Heart left ventricle (tissue), 16 donors: ENCODE measurements at regions not wholly inside any gene's neighbourhood (a gene's known extent, or its start where the extent isn't known, plus 50 kb on each side); places are given as distances from the start of the nearest gene placed in this dataset.

Experiments
- ATAC-seq, 4 donors: fragments of 200-7000 bp; cut with Tn5 transposase; one replicate each; pipeline ENCODE4 v1.9.1; 2020 to 2022; ENCODE audit warnings: moderate library complexity in 4 of 4, mild to moderate bottlenecking in 3 of 4, moderate number of reproducible peaks in 1 of 4
- DNase-seq, 5 donors: peaks; one replicate each; pipeline ENCODE4 v3.0.0-alpha.2; 2020
- H3K27ac ChIP-seq, 12 donors: fragments of 200-600 bp; sonication (generic) in 4 of 12; one replicate each; pipeline versions ENCODE4 v1.5.0 to v1.8.0; 2016 to 2022; ENCODE audit warnings: mild to moderate bottlenecking in 2 of 12
- H3K27me3 ChIP-seq, 9 donors: fragments of 200-600 bp; sonication (generic) in 2 of 9; one replicate each; pipeline versions ENCODE4 v1.5.1 to v1.8.0; 2016 to 2022; ENCODE audit warnings: mild to moderate bottlenecking in 3 of 9
- H3K36me3 ChIP-seq, 9 donors: fragments of 200-600 bp; sonication (generic) in 2 of 9; one replicate each; pipeline versions ENCODE4 v1.5.0 to v1.8.0; 2018 to 2022; ENCODE audit warnings: mild to moderate bottlenecking in 2 of 9
- H3K4me1 ChIP-seq, 12 donors: fragments of 200-600 bp; sonication (generic) in 4 of 12; one replicate each; pipeline versions ENCODE4 v1.5.0 to v1.8.0; 2016 to 2022; ENCODE audit warnings: mild to moderate bottlenecking in 3 of 12
- H3K4me3 ChIP-seq, 12 donors: fragments of 200-600 bp; sonication (generic) in 4 of 12; one replicate each; pipeline versions ENCODE4 v1.5.0 to v1.8.0; 2017 to 2022; ENCODE audit warnings: mild to moderate bottlenecking in 9 of 12, moderate library complexity in 4 of 12
- H3K9me3 ChIP-seq, 12 donors: fragments of 200-600 bp; sonication (generic) in 4 of 12; one replicate each; pipeline versions ENCODE4 v1.5.0 to v1.8.0; 2016 to 2022; ENCODE audit warnings: mild to moderate bottlenecking in 1 of 12
- POLR2A ChIP-seq, 2 donors: fragments of 450-650 bp; IDR thresholded peaks; one replicate each; pipeline ENCODE4 v1.6.1; 2017; ENCODE audit warnings: antibody characterized with exemption in 2 of 2, mild to moderate bottlenecking in 2 of 2, moderate library complexity in 2 of 2
- WGBS, 4 donors: extraction: QIAGEN DNeasy Blood & Tissue Kit in 2 of 4; methylation state at CpG; one replicate each; pipeline versions ENCODE4 v1.1.5 to v1.1.7; 2013 to 2018; 5-methylcytosine and 5-hydroxymethylcytosine counted together
- intact Hi-C, 10 donors: fragments of 100-400 bp; cut with DNase I; formaldehyde crosslinking; loops; one replicate each; pipeline versions ENCODE4 v1.11.1 to v1.14.2; 2022
- TF ChIP-seq, protein P1 (sequence below), 12 donors: fragments of 200-600 bp; sonication (generic) in 4 of 12; IDR thresholded peaks; one replicate each; pipeline versions ENCODE4 v1.5.0 to v1.8.0; 2018 to 2022; ENCODE audit warnings: antibody characterized with exemption in 12 of 12, mild to moderate bottlenecking in 5 of 12
- donor health status: ischemic (EF 13 %, LVEDD 7.1; RV severe dilation, severe dysfunction).
- donor health status: healthy with polysubstance abuse.
- donor health status: DM: no; HTN: yes; CAD: no.
- donor health status: DM: no; HTN: no; CAD: no.
- donor health status: ischemic (EF 25% LVEDD 6.9; RV normal size, moderate dysfunction).
- donor health status: ischemic (EF 25% LVEDD 5.7; RV mildly dilated, moderate dysfunction).
- donor health status: healthy.
- donor health status: DM: yes; HTN: yes; CAD: no.
- donor health status: ischemic (EF 35%, LVEDD 5.7; RV mildly dilated, moderate dysfunction).
- donor health status: nonischemic (EF 11% LVEDD 7.7; RV severe dilation, severe dysfunction).
- donor health status: DM: yes; HTN: yes; CAD: no.
- donor health status: PGD.
- donor health status: ischemic (EF 29% LVEDD 5.4; RV normal size, mild dysfunction).
- donor health status: nonischemic (EF 23%, LVEDD 6.1; RV moderate dilation, normal function).

DNA sequence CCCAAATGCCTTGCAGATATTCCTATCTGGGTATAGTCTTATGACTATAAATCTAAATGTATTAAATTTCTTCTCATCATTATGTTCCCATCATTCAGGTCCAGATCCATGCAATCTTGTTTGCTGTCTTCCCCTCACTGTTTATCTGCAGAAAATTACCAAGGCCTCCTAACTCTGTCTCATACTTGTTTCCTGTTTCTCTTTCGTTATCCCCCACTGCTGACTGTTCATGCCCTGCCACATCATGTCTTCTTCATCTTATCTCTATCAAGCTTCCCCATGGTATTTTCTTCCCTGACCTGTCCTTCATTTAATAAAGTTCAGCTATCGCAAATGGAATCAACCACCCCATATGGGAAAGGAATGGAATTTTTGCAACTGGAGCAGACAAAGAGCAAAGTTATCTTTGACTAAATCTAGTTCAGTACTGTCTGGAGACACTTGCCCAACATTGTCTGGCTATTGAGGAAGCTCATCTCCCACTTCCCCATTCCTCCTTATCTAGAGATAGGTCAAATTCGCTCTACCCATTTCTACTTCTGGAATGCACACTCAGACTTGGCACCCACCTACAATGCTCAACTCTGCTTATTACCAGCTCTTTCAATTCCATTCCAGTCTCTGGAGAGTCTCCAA is 1358.1 kb downstream of the EFNB2 start:
- no peak overlapping the region for H3K4me3 ChIP-seq
- H3K27me3 ChIP-seq, result no peaks in the 10 kb centered on the region
- no peak for ATAC-seq
- intact Hi-C loops, result no loop called here
- DNase-seq, result no peak
- H3K27ac ChIP-seq, result no peak overlapping the region
- H3K36me3 ChIP-seq, result no peaks in the 10 kb centered on the region
- no peak for TF ChIP-seq POLR2A (IDR thresholded peaks at IDR 0.05)
- TF ChIP-seq, protein P1, sequence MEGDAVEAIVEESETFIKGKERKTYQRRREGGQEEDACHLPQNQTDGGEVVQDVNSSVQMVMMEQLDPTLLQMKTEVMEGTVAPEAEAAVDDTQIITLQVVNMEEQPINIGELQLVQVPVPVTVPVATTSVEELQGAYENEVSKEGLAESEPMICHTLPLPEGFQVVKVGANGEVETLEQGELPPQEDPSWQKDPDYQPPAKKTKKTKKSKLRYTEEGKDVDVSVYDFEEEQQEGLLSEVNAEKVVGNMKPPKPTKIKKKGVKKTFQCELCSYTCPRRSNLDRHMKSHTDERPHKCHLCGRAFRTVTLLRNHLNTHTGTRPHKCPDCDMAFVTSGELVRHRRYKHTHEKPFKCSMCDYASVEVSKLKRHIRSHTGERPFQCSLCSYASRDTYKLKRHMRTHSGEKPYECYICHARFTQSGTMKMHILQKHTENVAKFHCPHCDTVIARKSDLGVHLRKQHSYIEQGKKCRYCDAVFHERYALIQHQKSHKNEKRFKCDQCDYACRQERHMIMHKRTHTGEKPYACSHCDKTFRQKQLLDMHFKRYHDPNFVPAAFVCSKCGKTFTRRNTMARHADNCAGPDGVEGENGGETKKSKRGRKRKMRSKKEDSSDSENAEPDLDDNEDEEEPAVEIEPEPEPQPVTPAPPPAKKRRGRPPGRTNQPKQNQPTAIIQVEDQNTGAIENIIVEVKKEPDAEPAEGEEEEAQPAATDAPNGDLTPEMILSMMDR (IDR thresholded peaks at IDR 0.05), result no peak
- WGBS, 4 donors, result 64 to 79% (median 72%) methylated on average over 3 of the region's 3 CpGs
- peaks cover 0 to 5% (median 0%) of the 10 kb centered on the region in 12 donors for H3K4me1 ChIP-seq
- peaks cover 0 to 1% (median 0%) of the 10 kb centered on the region in 12 donors for H3K9me3 ChIP-seq

- H3K4me3 ChIP-seq, result no peak overlapping the region
- ATAC-seq, result no peak
- intact Hi-C loops, result no loop called here
- no peaks in the 10 kb centered on the region for H3K27me3 ChIP-seq
- H3K9me3 ChIP-seq, result peaks cover 0 to 32% (median 12%) of the 10 kb centered on the region in 12 donors
- H3K4me1 ChIP-seq, result no peaks in the 10 kb centered on the region
- H3K27ac ChIP-seq, result no peak overlapping the region
- H3K36me3 ChIP-seq, result no peaks in the 10 kb centered on the region
- DNase-seq, result no peak
- TF ChIP-seq POLR2A (IDR thresholded peaks at IDR 0.05), result no peak
- TF ChIP-seq, protein P1 (IDR thresholded peaks at IDR 0.05), result no peak
Observed at GRCh38 chr13:105170438-105170837, 1365.0 kb downstream of the EFNB2 start.

DNA sequence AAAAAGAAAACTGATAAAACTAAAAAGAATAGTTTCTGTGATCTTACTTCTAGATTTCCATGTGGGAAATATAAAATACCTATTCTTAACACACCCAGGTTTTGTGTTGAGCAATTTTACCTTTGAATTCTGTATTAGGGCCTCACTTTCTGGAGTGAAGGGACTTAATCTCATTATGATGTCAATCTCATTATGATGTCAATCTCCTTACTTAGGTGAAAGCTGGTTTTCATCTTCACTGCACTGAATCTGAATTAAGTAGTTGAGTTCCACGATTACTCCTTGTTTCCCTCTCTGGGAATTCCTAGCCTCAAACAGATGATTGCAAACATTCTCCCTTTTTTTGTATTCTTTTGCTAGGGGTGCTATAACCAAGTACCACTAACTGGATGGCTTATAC is 1367.2 kb downstream of the EFNB2 start:
- no peak for TF ChIP-seq POLR2A (IDR thresholded peaks at IDR 0.05)
- TF ChIP-seq, protein P1 (IDR thresholded peaks at IDR 0.05), result no peak
- WGBS, 4 donors, result 81 to 91% (median 84%) methylated on average over 1 of the region's 1 CpG
- no peak for ATAC-seq
- no peaks in the 10 kb centered on the region for H3K4me1 ChIP-seq
- intact Hi-C loops, result no loop called here
- DNase-seq, result no peak
- no peaks in the 10 kb centered on the region for H3K36me3 ChIP-seq
- no peak overlapping the region for H3K27ac ChIP-seq
- peaks cover 0 to 32% (median 12%) of the 10 kb centered on the region in 12 donors for H3K9me3 ChIP-seq
- no peaks in the 10 kb centered on the region for H3K27me3 ChIP-seq
- no peak overlapping the region for H3K4me3 ChIP-seq

- no peaks in the 10 kb centered on the region for H3K36me3 ChIP-seq
- H3K4me3 ChIP-seq, result no peak overlapping the region
- TF ChIP-seq, protein P1 (IDR thresholded peaks at IDR 0.05), result no peak
- no peak for TF ChIP-seq POLR2A (IDR thresholded peaks at IDR 0.05)
- no peak overlapping the region for H3K27ac ChIP-seq
- H3K4me1 ChIP-seq, result no peaks in the 10 kb centered on the region
- intact Hi-C loops, result no loop called here
- 91 to 100% (median 93%) methylated on average over 1 of the region's 1 CpG for WGBS, 4 donors
- H3K9me3 ChIP-seq, result peaks cover 0 to 31% (median 12%) of the 10 kb centered on the region in 12 donors
- DNase-seq (no peak), ATAC-seq (no peak)
- no peaks in the 10 kb centered on the region for H3K27me3 ChIP-seq
Observed at GRCh38 chr13:105167385-105167784, 1368.1 kb downstream of the EFNB2 start.
